H1 (cell line): ENCODE measurements at regions not wholly inside any gene's neighbourhood (a gene's known extent, or its start where the extent isn't known, plus 50 kb on each side); places are given as distances from the start of the nearest gene placed in this dataset.

Experiments
- CTCF ChIA-PET: fragments of 300-600 bp; sonication (Branson Sonifier 250); formaldehyde crosslinking; loops from one replicate; lab custom pipeline; 2021; ENCODE audit not compliant: partially characterized antibody; lab: Charles Lee
- POLR2A ChIA-PET: fragments of 300-600 bp; sonication (Branson Sonifier 250); formaldehyde crosslinking; loops from one replicate; lab custom pipeline; 2021; ENCODE audit warnings: inconsistent platforms; ENCODE audit not compliant: partially characterized antibody; lab: Charles Lee
- DNase-seq, 2 experiments: peaks; one replicate each; pipeline versions ENCODE4 v3.0.0 to v3.0.0-alpha.2; 2010 to 2022; ENCODE audit warnings: low spot score in 2 of 2, low read depth in 1 of 2, mixed read lengths in 1 of 2
- FAIRE-seq: peaks from 2 replicates; lab custom pipeline; 2011; peaks lifted over from hg19 to GRCh38; lab: Jason Lieb, UNC
- H2AFZ ChIP-seq: 2 replicates; pipeline ENCODE4 v1.8.1; 2012; ENCODE audit warnings: low read length, inconsistent platforms
- H2AK5ac ChIP-seq: 2 replicates; pipeline ENCODE4 v1.6.1; 2013; ENCODE audit warnings: low read depth, low read length
- H2BK120ac ChIP-seq: replicated peaks from 2 replicates; pipeline ENCODE3; 2013; ENCODE audit warnings: low read depth, low read length, inconsistent platforms
- H2BK12ac ChIP-seq: 2 replicates; pipeline ENCODE4 v1.6.1; 2013; ENCODE audit warnings: low read depth, low read length
- H2BK15ac ChIP-seq: 2 replicates; pipeline ENCODE4 v1.6.1; 2013; ENCODE audit warnings: low read length
- H2BK20ac ChIP-seq: 2 replicates; pipeline ENCODE4 v1.6.1; 2013; ENCODE audit warnings: low read length
- H2BK5ac ChIP-seq: 2 replicates; pipeline ENCODE4 v1.6.1; 2013; ENCODE audit warnings: low read depth, low read length
- H3K14ac ChIP-seq: 2 replicates; pipeline ENCODE4 v1.6.1; 2013; ENCODE audit warnings: inconsistent platforms; ENCODE audit not compliant: insufficient read length
- H3K18ac ChIP-seq: 2 replicates; pipeline ENCODE4 v1.6.1; 2013; ENCODE audit warnings: low read length; ENCODE audit errors: extremely low read depth
- H3K23ac ChIP-seq: 2 replicates; pipeline ENCODE4 v1.6.1; 2013; ENCODE audit warnings: inconsistent platforms; ENCODE audit not compliant: insufficient read length
- H3K23me2 ChIP-seq: 2 replicates; pipeline ENCODE4 v1.6.1; 2013; ENCODE audit warnings: low read depth, low read length
- H3K27ac ChIP-seq: 2 replicates; pipeline ENCODE4 v1.6.1; 2011; ENCODE audit warnings: low read depth, low read length, inconsistent platforms
- H3K27me3 ChIP-seq, 4 experiments: replicated peaks in 1 of 4; 1 replicate in 1 of 4; 2 replicates in 3 of 4; pipeline versions ENCODE4 v1.6.1 to v1.8.1; 2011 to 2013; ENCODE audit warnings: low read length in 3 of 4, mild to moderate bottlenecking in 3 of 4, inconsistent platforms in 2 of 4, mixed read lengths in 2 of 4, moderate library complexity in 1 of 4; ENCODE audit not compliant: control insufficient read depth in 3 of 4, insufficient read depth in 3 of 4; ENCODE audit errors: extremely low read depth in 1 of 4
- H3K36me3 ChIP-seq, 4 experiments: 2 replicates each; pipeline versions ENCODE4 v1.6.1 to v1.8.1; 2011 to 2013; ENCODE audit warnings: mild to moderate bottlenecking in 4 of 4, low read length in 3 of 4, moderate library complexity in 2 of 4, control low read depth in 1 of 4, inconsistent platforms in 1 of 4; ENCODE audit not compliant: insufficient read depth in 4 of 4, control insufficient read depth in 2 of 4
- H3K4ac ChIP-seq: replicated peaks from 2 replicates; pipeline ENCODE3; 2013; ENCODE audit warnings: low read length, low read depth, mixed read lengths, inconsistent platforms; ENCODE audit not compliant: insufficient read length
- H3K4me1 ChIP-seq, 4 experiments: replicated peaks in 1 of 4; 1 replicate in 1 of 4; 2 replicates in 3 of 4; pipeline versions ENCODE4 v1.6.1 to v1.8.1; 2011 to 2013; ENCODE audit warnings: low read length in 3 of 4, inconsistent platforms in 2 of 4, mixed read lengths in 1 of 4; ENCODE audit not compliant: insufficient read depth in 4 of 4, control insufficient read depth in 3 of 4
- H3K4me2 ChIP-seq, 2 experiments: 2 replicates each; pipeline versions ENCODE4 v1.6.1 to v1.8.1; 2011 to 2013; ENCODE audit warnings: low read depth in 2 of 2, low read length in 2 of 2, control low read depth in 1 of 2, inconsistent platforms in 1 of 2, mild to moderate bottlenecking in 1 of 2; ENCODE audit not compliant: insufficient read depth in 1 of 2
- H3K4me3 ChIP-seq, 4 experiments: fragments of 200-600, 300-600 bp in 1 of 4; sonication (generic), shearing (Covaris generic), sonication (Bioruptor Twin) in 1 of 4; 2 replicates each; pipeline versions ENCODE4 v1.5.1 to v1.8.1; 2011 to 2016; ENCODE audit warnings: low read length in 4 of 4, low read depth in 3 of 4, control low read depth in 2 of 4, inconsistent platforms in 2 of 4, mild to moderate bottlenecking in 2 of 4, mixed read lengths in 1 of 4, moderate library complexity in 1 of 4; ENCODE audit not compliant: insufficient read depth in 2 of 4; ENCODE audit errors: extremely low read depth in 1 of 4
- H3K56ac ChIP-seq: replicated peaks from 2 replicates; pipeline ENCODE3; 2013; ENCODE audit warnings: low read depth, mild to moderate bottlenecking, mixed read lengths, low read length, inconsistent platforms; ENCODE audit not compliant: insufficient read length
- H3K79me1 ChIP-seq: 2 replicates; pipeline ENCODE4 v1.6.1; 2013; ENCODE audit warnings: low read depth, low read length, control low read depth
- H3K79me2 ChIP-seq, 2 experiments: 2 replicates each; pipeline versions ENCODE4 v1.6.1 to v1.8.1; 2012 to 2013; ENCODE audit warnings: low read length in 2 of 2, mild to moderate bottlenecking in 2 of 2, inconsistent platforms in 1 of 2; ENCODE audit not compliant: insufficient read depth in 2 of 2, control insufficient read depth in 1 of 2
- H3K9ac ChIP-seq, 4 experiments: replicated peaks in 1 of 4; 1 replicate in 1 of 4; 2 replicates in 3 of 4; pipeline versions ENCODE4 v1.6.1 to v1.8.1; 2011 to 2013; ENCODE audit warnings: low read depth in 3 of 4, low read length in 3 of 4, control low read depth in 2 of 4, mild to moderate bottlenecking in 2 of 4, moderate library complexity in 2 of 4, inconsistent platforms in 1 of 4; ENCODE audit errors: extremely low read depth in 1 of 4
- H3K9me3 ChIP-seq, 2 experiments: 2 replicates each; pipeline versions ENCODE4 v1.6.1 to v1.8.1; 2012 to 2013; ENCODE audit warnings: mild to moderate bottlenecking in 2 of 2, moderate library complexity in 2 of 2, control low read depth in 1 of 2, inconsistent platforms in 1 of 2, low read depth in 1 of 2, low read length in 1 of 2, mixed read lengths in 1 of 2; ENCODE audit not compliant: insufficient read depth in 2 of 2
- H4K20me1 ChIP-seq, 2 experiments: replicated peaks in 1 of 2; 2 replicates each; pipeline versions ENCODE3 to v1.8.1; 2011 to 2013; ENCODE audit warnings: inconsistent platforms in 2 of 2, low read length in 2 of 2, mild to moderate bottlenecking in 1 of 2; ENCODE audit not compliant: insufficient read depth in 2 of 2, control insufficient read depth in 1 of 2
- H4K5ac ChIP-seq: 2 replicates; pipeline ENCODE4 v1.6.1; 2013; ENCODE audit warnings: low read length, low read depth, mixed read lengths, inconsistent platforms; ENCODE audit not compliant: insufficient read length
- H4K8ac ChIP-seq: 2 replicates; pipeline ENCODE4 v1.8.0; 2013; ENCODE audit warnings: mild to moderate bottlenecking, moderate library complexity, low read length, inconsistent platforms; ENCODE audit not compliant: insufficient read depth; ENCODE audit errors: extremely low read depth
- H4K91ac ChIP-seq: replicated peaks from 2 replicates; pipeline ENCODE3; 2013; ENCODE audit warnings: low read length, mixed read lengths, inconsistent platforms; ENCODE audit not compliant: insufficient read length
- BRCA1 ChIP-seq: IDR thresholded peaks from 2 replicates; pipeline ENCODE4 v1.6.1; 2012; ENCODE audit warnings: low read depth, low read length, improper control_type of control experiment
- CHD2 ChIP-seq: IDR thresholded peaks from 2 replicates; pipeline ENCODE4 v1.6.1; 2012; ENCODE audit warnings: low read length, improper control_type of control experiment
- FOSL1 ChIP-seq: IDR thresholded peaks from 2 replicates; pipeline ENCODE4 v1.6.1; 2011; ENCODE audit warnings: mild to moderate bottlenecking, low read depth, low read length, moderate library complexity; ENCODE audit not compliant: insufficient read depth
- KDM1A ChIP-seq: fragments of 200-600, 300-600 bp; sonication (generic); IDR thresholded peaks from 2 replicates; pipeline ENCODE4 v1.7.1; 2016; ENCODE audit warnings: mild to moderate bottlenecking, low read length, borderline replicate concordance
- PHF8 ChIP-seq: fragments of 200-600 bp; sonication (generic); conservative IDR thresholded peaks from 2 replicates; pipeline ENCODE4 v1.7.1; 2012; ENCODE audit warnings: low read depth, mild to moderate bottlenecking, inconsistent platforms, low read length, moderate library complexity
- SAP30 ChIP-seq: fragments of 300-600 bp; sonication (generic); IDR thresholded peaks from 2 replicates; pipeline ENCODE4 v1.7.1; 2012; ENCODE audit warnings: low read length, moderate library complexity, mild to moderate bottlenecking, inconsistent platforms; ENCODE audit not compliant: insufficient read depth, insufficient replicate concordance
- SIN3A ChIP-seq, 2 experiments: IDR thresholded peaks in 1 of 2; conservative IDR thresholded peaks in 1 of 2; 2 replicates each; pipeline ENCODE4 v1.6.1; 2011 to 2012; ENCODE audit warnings: low read length in 2 of 2, improper control_type of control experiment in 1 of 2, low read depth in 1 of 2, mild to moderate bottlenecking in 1 of 2
- SIRT6 ChIP-seq: IDR thresholded peaks from one replicate; pipeline ENCODE4 v1.7.1; 2012; ENCODE audit warnings: low read length, inconsistent platforms
- TCF12 ChIP-seq: IDR thresholded peaks from 2 replicates; pipeline ENCODE4 v1.6.1; 2011; ENCODE audit warnings: low read depth, mild to moderate bottlenecking, low read length
- USF2 ChIP-seq: IDR thresholded peaks from 2 replicates; pipeline ENCODE4 v1.6.1; 2011; ENCODE audit warnings: low read length, improper control_type of control experiment
- ZNF274 ChIP-seq: IDR thresholded peaks from 2 replicates; pipeline ENCODE4 v1.7.0; 2012; ENCODE audit warnings: low read length, borderline replicate concordance; ENCODE audit errors: extremely low read depth
- WGBS, 2 experiments: shearing (Covaris generic) in 1 of 2; methylation state at CpG; one replicate each; pipeline versions ENCODE4 v1.1.6 to v1.1.7; 2013 to 2015; ENCODE audit warnings: low lambda C conversion rate in 2 of 2, mixed read lengths in 2 of 2, inconsistent platforms in 1 of 2, low coverage in 1 of 2, missing lambda C conversion rate in 1 of 2; ENCODE audit not compliant: insufficient replicate concordance in 2 of 2, insufficient coverage in 1 of 2, insufficient read length in 1 of 2; ENCODE audit errors: extremely low coverage in 1 of 2, missing lambda C conversion rate in 1 of 2; 5-methylcytosine and 5-hydroxymethylcytosine counted together
- TF ChIP-seq, protein P1 (sequence below): IDR thresholded peaks from 2 replicates; pipeline ENCODE4 v1.6.1; 2012; ENCODE audit warnings: low read length, inconsistent platforms

- ChIA-PET CTCF (interaction anchor here (1.3 kb wide), 1 partner anchor 9 kb away, joined by 4 read pairs; no protein-coding TSS in a partner anchor), POLR2A (no interaction called here)
- H3K4ac ChIP-seq, result no peak overlapping the region
- no peak overlapping the region for H2BK5ac ChIP-seq
- H3K27ac ChIP-seq, result no peak overlapping the region
- H3K9ac ChIP-seq, result no peak overlapping the region
- no peaks in the 10 kb centered on the region for H3K36me3 ChIP-seq
- no peak overlapping the region for H3K18ac ChIP-seq
- no peak overlapping the region; a peak in 1 of 4 replicates for H3K4me2 ChIP-seq
- no peak overlapping the region for H2BK120ac ChIP-seq
- no peak overlapping the region for H3K23ac ChIP-seq
- H2BK12ac ChIP-seq, result no peak overlapping the region
- no peaks in the 10 kb centered on the region for H3K79me2 ChIP-seq
- H3K27me3 ChIP-seq, result no peaks in the 10 kb centered on the region
- no peak overlapping the region for H2AK5ac ChIP-seq
- no peaks in the 10 kb centered on the region for H3K23me2 ChIP-seq
- no peak overlapping the region for H4K5ac ChIP-seq
- FAIRE-seq (no peak), DNase-seq (no peak)
- H3K4me1 ChIP-seq, result peaks cover 0 to 11% (median 0%) of the 10 kb centered on the region in 4 experiments; a peak in 2 of 7 replicates
- no peak overlapping the region for H2BK20ac ChIP-seq
- no peaks in the 10 kb centered on the region for H4K20me1 ChIP-seq
- H3K4me3 ChIP-seq, result no peak overlapping the region
- no peaks in the 10 kb centered on the region for H3K79me1 ChIP-seq
- H4K91ac ChIP-seq, result no peak overlapping the region
- H3K9me3 ChIP-seq, result no peaks in the 10 kb centered on the region
- H2BK15ac ChIP-seq, result no peak overlapping the region
- WGBS, 2 experiments, result 25% methylated on average over 1 of the region's 1 CpG; no CpG with 5 or more reads in 1 of the 2 experiments
- H3K56ac ChIP-seq, result no peak overlapping the region
- H4K8ac ChIP-seq, result no peak overlapping the region
- H2AFZ ChIP-seq, result no peak overlapping the region
- H3K14ac ChIP-seq, result no peak overlapping the region
- no peak for TF ChIP-seq TCF12
- TF ChIP-seq FOSL1, result no peak
- TF ChIP-seq BRCA1, result no peak
- no peak for TF ChIP-seq USF2
- TF ChIP-seq ZNF274, result no peak
- no peak for TF ChIP-seq SIN3A (conservative IDR thresholded peaks at IDR 0.05 in 1 of 2, IDR thresholded peaks at IDR 0.05 in 1 of 2; ENCODE audit: low read depth in 1 of 2, low read length in 2 of 2)
- TF ChIP-seq SIRT6, result no peak
- no peak for TF ChIP-seq KDM1A
- no peak for TF ChIP-seq CHD2
- TF ChIP-seq, protein P1, sequence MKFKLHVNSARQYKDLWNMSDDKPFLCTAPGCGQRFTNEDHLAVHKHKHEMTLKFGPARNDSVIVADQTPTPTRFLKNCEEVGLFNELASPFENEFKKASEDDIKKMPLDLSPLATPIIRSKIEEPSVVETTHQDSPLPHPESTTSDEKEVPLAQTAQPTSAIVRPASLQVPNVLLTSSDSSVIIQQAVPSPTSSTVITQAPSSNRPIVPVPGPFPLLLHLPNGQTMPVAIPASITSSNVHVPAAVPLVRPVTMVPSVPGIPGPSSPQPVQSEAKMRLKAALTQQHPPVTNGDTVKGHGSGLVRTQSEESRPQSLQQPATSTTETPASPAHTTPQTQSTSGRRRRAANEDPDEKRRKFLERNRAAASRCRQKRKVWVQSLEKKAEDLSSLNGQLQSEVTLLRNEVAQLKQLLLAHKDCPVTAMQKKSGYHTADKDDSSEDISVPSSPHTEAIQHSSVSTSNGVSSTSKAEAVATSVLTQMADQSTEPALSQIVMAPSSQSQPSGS, result no peak
- TF ChIP-seq SAP30, result no peak
- TF ChIP-seq PHF8, result no peak
Observed at GRCh38 chr2:146817613-146818012, 1027.2 kb upstream of the ACVR2A start.
